ENCODE measurements at regions not wholly inside any gene's neighbourhood (a gene's known extent, or its start where the extent isn't known, plus 50 kb on each side); places are given as distances from the start of the nearest gene placed in this dataset.
"Not testable (repeated sequence)": the region's sequence is repeated elsewhere in the genome, so short reads cannot be mapped to it uniquely, and the experiment has no call there.

DNA sequence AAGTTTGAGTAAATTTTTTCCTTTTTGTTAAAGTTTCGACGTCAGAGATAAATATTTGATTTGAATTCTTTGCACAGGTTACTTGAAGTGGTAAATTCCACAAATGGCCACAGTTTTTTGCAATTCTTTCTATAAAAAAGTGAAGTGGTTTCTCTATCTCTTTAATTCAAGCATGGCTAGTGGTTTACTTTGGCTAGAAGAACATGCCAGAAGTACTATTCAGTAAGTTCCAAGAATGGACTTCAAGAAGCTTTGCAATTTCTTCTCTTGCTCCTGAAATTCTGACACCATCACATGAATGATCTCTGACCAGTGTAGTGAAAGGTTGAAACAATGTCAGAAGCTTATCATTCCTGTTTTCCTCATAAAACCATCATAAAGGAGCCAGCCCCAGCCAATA is 55.7 kb upstream of the RNPC3 start:
- no peak for DNase-seq

DNA sequence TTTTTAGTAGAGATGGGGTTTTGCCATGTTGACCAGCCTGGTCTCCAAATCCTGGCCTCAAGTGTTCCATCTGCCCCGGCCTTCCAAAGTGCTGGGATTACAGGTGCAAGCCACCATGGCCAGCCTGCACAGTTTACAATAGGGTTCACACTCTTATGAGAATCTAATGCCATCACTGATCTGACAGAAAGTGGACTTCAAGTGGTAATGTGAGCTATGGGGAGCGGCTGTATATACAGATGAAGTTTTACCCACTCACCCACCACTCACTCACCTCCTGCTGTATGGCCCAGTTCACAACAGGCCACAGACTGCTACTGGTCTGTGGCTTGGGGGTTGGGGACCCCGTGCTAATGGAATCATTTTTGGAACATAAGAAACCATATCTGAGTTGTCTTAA is 58.4 kb upstream of the RNPC3 start:
- DNase-seq: no peak

DNA sequence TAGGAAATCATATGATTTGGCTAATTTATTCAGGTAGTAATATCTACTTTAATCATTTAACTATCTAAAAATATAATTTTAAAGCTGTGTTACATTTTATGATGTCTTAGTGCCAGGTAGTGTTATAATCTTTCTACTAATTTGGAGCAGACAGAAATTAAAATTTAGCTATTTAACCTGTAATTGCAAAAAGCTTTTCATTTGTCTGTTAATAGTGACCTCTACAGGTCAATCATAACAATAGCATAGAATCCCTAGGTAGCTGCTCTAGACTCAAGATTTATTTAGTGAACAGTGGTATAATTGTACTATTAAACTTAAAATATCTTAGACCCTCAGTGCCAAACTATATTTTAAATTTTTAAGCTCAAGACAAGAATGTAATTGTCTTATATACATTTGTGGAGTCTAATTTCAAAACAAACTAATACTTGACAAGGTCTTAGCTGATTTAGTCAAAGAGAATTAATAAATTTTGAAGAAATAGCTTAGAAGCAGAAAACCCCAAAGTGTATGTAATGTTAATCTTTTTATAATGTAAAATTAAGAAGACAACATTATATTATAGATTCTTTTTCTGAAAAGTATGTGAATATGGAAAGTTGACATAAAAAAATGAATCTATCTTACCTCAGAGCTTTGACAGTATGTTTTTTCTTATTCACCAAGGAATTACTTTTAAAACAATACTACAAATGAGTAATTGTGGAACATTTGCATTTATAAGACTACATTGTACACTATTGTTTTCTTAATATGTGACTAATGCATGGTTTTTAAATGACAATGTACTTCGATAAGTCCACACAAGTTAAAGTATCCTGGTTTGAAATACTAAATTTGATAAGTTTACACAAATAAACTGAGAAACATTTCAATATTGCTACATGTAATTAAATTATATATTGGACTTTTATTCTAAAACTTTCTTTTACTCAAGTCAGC is 64.1 kb upstream of the RNPC3 start:
- DNase-seq: no peak

DNA sequence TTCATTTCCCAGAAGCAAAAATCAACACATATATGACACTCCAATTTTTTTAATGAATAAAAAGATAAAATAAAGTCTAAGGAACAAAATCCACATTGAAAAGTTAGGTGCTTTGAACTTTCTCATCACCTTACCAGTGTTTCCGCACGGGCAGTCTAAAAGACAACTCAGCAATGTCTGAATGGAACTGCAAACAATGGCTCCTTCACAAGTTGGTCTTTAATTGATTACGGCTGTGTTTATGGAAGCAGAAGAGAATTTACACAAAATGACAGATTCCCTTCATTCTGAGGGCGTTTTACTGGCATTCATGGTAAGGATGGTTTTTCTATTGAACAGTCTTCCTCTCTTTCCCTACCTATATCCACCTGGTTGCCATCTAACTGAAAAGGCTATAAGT is 65.0 kb upstream of the RNPC3 start:
- no peak for DNase-seq

DNA sequence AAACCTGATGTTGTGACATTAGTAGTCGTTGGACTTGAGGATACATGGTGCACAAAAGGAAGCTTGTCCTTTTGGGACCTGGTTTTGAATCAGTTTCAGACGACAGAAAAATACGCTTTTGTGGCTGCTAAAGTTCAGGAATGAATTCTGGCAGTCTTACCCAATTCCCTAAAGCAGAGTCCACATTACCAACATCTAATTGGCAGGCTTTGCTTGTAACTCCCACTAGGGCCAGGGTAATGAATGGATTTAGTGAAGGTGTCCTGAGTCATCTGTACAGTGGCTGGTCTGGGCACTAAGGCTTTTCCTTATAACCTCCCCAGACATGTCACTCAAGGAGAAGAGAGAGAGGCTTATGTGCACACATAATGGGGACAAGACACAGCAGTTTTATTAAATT is 66.2 kb upstream of the RNPC3 start:
- DNase-seq: no peak

DNA sequence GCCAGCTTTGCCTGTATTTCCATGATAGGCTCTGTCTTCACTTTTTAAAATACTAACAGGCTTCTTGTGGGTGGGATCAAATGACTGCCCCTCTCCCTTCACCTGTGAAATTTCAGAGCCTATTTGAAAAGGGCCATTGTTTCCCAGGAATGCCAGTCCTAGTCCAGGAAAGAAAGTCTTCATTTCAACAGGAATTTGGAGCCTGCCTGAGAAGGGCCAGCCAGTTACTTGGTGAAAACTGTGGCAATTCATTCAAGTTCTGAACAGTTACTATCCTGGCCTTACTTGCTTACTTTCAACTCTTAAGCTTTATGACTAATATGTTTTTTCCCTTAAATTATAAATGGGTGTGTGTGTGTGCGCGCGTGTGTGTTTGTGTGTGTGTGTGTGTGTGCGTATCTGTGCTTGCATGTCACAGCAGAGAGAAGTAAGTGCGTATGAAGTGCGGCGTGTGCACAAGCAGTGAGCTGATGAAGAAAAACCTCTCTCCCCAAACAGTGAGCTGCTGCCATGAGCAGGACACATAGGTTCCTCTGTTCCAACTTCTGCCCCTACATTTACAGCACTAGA is 67.5 kb upstream of the RNPC3 start:
- no peak for DNase-seq

DNA sequence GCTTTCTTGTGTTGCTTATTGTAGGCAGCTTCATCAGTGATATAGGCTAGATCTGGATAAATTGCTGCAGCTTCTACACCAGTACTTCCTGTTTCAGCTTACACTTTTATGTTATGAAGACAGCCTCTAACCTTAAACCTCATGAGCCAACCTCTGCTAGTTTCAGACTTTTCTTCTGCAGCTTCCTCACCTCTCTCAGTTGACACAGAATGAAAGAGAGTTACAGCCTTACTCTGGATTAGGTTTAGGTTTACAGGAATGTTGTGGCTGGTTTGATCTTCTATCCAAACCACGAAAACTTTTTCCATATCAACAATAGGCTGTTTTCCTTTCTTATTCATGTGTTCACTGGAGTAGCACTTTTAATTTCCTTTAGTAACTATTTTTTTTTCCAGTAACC is 76.9 kb upstream of the RNPC3 start:
- DNase-seq: no peak

DNA sequence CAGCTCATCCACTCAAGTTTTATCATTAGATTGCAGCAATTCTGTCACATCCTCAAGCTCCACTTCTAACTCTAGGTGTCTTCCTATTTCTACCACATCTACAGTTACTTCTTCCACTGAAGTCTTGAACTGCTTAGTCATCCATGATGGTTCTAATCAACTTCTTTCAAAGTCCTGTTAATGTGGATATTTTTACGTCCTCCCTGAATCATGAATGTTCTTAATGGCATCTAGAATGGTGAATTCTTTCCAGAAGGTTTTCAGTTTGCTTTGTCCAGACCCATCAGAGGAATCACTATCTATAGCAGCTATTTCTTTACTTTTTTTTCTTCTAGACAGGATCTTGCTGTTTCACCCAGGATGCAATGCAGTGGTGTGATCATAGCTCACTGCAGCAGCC is 78.0 kb upstream of the RNPC3 start:
- no peak for DNase-seq

DNA sequence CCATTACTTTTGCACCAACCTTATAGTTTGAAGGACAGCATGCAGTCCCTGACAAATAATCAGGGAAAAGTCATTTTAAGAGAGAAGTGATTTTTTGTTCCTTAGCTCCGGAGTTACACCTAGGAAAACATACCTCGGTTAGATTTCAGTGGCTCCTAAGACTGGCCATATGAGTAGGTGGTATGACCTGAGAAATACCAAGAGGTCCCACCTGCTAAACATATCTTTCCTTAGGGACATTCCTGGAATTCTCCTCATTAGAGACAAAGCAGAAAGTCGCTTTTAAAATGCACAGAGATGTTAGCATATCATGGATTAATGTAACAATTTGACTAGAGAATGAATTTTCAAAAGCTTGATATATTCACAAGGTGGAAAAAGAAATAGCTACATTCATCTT is 84.2 kb upstream of the RNPC3 start:
- DNase-seq: no peak

DNA sequence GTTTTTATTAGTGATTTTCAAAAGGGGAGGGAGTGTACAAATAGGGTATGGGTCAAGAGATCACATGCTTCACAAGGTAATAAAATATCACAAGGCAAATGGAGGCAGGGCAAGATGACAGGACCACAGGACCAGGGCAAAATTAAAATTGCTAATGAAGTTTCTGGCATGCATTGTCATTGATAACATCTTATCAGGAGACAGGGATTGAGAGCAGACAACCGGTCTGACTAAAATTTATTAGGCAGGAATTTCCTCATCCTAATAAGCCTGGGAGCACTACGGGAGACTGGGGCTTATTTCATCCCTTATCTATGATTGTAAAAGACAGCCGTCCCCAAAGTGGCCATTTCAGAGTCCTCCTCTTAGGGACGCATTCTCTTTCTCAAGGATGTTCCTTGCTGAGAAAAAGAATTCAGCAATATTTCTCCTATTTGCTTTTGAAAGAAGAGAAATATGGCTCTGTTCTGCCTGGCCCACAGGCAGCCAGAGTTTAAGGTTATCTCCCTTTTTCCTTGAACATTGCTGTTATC is 88.9 kb upstream of the RNPC3 start:
- not testable (repeated sequence) for DNase-seq

DNA sequence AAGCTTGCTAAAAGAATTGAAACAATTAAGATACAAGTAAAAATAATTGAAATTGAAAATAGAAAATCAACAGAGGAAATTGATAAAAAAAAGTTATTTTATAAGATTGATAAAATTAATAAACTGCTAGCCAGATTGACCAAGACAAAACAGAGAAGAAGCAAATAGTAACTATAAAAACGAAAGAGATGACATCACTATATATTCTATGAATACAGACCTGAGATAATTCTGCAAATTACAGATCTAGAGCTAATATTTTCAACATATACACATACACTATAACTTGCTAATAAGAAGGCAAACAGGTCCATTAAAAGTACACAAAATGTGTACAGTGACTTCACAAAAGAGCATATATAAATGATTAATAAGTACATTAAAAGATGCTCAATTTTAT is 90.1 kb upstream of the RNPC3 start:
- DNase-seq: no peak

DNA sequence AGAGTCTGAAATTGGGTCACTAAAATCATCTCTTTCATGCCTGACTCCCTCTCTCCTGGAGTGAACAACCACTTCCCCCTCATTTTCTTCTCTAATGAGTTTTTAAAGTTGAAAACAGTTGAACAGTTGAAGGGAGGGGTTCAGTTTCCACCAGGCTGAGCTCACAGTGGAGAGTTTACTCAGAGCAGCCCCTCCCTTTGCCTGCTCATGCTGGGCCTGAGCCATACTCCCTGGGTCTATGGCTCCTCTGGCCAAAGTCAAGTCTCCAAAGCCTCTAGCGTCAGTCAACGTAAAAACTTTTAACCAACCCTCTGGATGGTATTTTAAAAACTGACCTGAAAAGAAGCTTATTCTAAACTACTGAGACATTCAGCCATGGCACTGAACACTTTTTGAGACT is 100.8 kb upstream of the RNPC3 start:
- no peak for DNase-seq

DNA sequence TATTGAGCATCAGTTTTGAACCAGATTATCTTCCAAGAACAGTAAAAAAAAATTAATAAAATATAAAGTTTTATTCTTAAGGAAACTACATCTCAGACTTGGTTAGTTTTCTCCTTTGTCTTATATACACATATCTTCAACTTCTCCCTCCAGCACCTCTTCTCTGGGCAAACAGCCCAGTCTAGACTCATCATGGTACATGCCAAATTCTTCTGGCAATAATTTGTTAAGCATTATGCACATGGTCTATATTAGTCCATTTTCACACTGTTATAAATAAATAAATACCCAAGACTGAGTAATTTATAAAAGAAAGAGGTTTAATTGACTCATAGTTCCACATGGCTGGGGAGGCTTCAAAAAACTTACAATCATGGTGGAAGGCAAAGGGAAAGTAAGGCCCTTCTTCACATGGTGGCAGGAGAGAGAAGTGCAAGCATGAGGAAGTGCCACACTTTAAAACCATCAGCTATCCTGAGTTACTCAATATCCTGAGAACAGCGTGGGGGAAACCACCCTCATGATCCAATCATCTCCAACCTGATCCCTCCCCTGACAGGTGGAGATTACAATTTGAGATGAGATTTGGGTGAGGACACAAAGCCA is 108.7 kb upstream of the RNPC3 start:
- no peak for DNase-seq

DNA sequence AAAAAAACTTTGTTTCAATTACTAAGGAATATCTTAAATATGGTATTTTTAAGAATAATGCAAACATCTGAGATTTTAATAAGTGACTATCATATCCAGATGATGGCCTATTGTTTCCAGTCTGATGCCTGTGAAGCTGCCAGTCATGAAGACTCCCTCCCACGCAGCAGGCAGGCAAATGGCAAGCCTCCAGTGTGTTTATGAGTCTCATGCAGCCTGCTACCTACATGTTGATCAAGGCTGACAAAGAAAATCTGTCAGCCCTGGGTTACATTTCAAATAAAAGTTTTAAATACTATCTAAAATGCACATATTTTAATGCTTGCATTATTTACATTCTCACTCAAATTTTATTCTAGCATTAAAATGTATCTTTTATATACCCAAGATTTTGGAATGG is 137.6 kb upstream of the RNPC3 start:
- no peak for DNase-seq

DNA sequence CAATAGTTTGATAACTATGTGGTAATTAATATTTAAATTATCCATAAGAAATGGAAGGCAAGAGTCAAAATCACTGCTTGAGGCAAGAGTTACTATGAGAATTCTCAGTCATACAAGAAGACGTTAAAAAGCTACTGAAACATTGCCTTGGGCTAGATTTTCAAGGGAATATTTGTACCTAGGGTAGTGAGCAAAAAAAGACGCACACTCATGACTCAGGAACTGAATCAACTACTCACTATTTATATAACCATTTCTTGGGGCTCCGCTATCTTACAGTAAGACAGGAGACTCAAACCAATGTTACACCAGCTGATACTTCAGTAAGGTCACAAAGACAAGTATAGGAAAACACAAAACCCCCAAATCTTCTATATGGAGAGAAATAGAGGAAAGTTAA is 151.5 kb upstream of the RNPC3 start:
- no peak for DNase-seq

DNA sequence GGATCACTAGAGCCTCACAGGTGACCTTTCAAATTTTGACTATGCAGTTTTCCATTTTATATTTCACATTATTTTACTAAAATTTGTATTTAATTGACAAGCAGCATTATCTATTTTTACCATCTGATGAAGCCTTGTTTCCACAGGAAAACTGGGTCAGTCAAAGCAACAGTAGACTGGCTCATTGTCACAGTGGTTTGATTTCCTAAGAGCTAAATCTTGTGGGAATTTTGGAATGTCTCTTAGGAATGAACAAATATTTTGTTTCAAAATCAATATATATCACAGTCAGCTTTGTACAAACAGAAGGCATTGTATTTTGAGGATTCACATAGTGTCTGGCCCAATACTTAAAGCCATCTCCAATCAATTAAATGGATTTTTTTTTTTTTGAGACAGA is 152.6 kb upstream of the RNPC3 start:
- DNase-seq: no peak

DNA sequence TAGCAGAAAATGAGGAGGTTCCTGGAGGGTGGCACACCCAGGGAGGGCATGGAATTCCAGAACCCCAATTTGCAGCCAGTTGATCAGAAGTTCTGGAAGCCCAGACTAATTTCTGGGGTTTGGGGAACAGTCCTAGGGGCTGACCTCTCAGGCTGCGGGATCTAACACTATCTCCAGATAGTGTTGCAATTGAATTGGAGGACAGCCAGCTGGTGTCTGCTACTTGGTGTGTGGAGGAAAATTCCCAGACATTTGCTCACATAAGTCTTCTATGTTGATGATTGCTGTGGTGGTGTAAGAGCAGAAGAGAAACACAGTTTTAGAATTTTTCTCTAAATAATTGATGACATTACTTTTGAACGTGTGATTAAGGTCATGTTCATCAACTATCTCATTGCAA is 154.3 kb upstream of the RNPC3 start:
- DNase-seq: no peak

DNA sequence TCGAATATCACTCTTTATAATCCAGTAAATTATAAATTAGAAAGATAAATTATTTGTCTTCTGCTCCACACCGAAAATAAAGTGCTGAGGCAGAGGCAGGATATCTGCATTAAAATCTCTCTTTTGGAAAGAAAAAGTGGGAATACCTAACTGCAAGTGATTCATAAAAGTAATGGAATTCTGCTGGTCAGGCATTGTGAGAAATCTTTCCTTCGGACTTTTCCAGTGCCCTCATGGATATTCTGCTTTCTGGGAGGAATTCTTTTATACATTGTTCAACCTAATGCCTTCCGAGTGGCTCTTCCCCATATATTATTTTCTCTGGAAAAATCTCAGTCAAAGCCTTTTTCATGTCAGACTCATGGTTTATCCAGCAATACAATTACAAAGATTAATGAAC is 158.3 kb upstream of the RNPC3 start:
- DNase-seq: no peak

DNA sequence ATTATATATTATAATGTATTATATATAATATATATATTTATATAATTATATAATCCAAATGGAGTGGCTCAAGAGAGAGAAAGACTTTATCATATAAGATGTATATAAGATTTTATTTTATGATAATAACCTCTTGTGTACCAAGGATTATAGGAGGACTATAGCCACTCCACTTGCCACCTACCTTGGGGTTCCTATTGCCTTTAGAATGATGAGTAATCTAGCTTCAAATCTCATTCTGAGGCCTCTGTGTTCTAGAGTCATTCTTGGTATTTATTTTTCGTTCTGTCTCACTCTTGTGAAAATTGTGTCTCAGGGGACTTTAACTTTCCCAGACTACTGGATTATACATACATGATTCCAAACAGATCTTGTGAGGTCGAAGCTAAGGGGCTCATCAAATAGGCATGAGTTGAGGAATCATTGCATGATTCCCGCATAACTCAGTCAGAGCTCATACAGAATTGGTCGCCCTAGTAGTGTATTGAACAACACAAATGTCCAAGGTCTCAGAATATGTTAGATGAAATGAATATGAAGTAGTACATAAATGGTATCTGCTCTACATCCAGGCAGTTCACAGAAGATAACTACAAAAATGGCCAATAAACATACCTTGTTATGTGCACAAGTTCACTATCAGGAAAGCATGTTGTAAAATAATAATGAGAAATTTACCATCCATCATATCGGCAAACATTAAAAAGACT is 159.5 kb upstream of the RNPC3 start:
- DNase-seq: no peak

DNA sequence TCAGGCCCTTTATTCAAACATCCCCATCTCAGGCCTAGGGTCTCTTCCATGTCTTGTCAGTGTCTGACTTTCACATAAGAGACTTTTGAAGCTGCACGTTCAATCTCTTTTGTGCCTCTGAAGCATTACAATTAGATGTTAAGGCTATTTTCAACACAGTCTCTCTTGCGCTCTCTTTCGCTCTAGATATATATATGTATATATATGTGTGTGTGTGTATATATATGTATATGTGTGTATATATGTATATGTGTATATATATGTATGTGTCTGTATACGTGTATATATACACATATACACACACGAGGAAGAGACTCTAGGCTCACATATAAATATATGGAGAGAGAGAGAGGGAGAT is 162.5 kb upstream of the RNPC3 start:
- DNase-seq: no peak

DNA sequence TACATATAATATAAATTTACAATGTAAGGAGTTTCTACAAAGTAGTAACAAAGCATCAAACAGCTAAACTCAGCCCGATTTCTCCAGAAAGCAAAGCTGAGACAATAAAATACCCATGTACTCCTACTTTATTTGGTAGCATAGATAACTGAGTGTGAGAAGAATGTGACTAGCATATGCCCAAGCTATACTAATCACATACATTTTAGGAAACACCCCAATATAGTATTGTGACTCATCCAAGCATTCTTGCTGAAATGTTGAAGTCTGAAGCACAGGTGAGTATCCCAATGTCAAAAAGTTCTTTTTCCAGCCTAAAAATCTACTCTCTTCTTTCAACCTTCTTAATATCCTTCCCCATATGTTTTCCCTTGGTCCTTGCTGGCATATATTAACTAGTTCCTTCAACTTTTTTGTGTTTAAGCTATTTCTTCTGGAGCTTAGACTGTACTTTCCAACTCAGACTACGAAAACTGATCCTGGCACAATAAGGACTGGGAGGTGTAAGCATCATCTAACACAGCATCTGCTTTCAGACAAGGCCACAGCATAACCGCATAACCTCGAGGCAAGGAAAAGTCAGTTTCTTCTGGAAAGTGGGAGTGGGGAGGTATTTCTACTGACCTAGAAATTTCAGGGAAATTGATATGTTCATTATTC is 163.0 kb upstream of the RNPC3 start:
- DNase-seq: no peak

DNA sequence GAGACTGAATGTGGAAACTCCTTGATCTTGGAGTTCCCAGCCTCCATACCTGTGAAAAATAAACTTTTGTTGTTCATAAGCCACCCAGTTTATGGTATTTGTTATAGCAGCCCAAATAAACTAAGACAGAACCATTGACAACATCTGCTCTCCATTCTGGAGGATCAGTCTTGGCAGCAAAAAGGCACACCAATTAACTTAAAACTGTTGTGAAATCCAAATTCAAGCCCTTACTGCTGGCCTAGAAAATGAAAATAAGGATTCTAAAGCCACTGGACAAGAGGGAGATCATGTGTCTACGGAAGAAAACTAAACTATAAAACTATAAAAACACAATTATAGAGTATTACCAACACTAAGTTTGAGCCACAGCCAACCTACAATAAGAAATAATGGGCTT is 172.1 kb upstream of the RNPC3 start:
- DNase-seq: no peak

DNA sequence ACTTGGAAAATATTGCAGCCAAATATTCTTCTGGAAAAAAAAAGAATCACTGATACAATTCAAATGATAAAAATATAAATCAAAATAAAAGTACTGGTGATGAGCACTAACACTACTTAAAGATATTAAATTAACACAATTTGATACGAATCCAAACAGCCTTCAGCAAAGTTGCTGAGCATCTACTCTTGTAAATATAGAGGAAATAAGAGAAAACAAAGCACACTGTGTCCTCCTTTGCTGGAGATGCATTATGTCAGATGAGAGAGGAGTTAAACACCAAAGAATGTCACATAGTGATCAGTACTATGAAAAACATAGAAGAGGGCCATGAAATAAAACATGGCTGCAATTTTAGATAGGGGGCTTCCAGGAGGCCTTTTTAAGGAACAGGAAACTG is 177.4 kb upstream of the RNPC3 start:
- no peak for DNase-seq

All from T1000 (cell line).